ENCODE measurements at regions not wholly inside any gene's neighbourhood (a gene's known extent, or its start where the extent isn't known, plus 50 kb on each side); places are given as distances from the start of the nearest gene placed in this dataset.

GRCh38 chr11:12591706-12592105 lies 82.5 kb upstream of the TEAD1 start:
- Histone ChIP-seq H3K4me3 (no peak overlapping the region), H3K27ac (ENCODE audit: control insufficient read depth, insufficient read depth) (no peak overlapping the region), H2AFZ (ENCODE audit: control insufficient read depth, low read depth, low read length) (no peak overlapping the region), H3K4me1 (ENCODE audit: control insufficient read depth, insufficient read depth, low read length) (no peaks in the 10 kb centered on the region), H3K4me2 (ENCODE audit: control insufficient read depth, insufficient read depth) (no peak overlapping the region), H3K36me3 (ENCODE audit: control insufficient read depth in 2 of 2, insufficient read depth in 2 of 2, low read length in 1 of 2) (no peaks in the 10 kb centered on the region), H4K20me1 (ENCODE audit: control insufficient read depth, insufficient read depth) (no peaks in the 10 kb centered on the region), H3K79me2 (ENCODE audit: control insufficient read depth, insufficient read depth, low read length) (no peaks in the 10 kb centered on the region), H3K9ac (ENCODE audit: control insufficient read depth, insufficient read depth, low read length) (no peak overlapping the region), H3K27me3 (replicated peaks in 1 of 2; ENCODE audit: control insufficient read depth in 2 of 2, insufficient read depth in 2 of 2, low read length in 1 of 2) (no peaks in the 10 kb centered on the region), H3K9me3 (replicated peaks; ENCODE audit: control insufficient read depth, insufficient read depth, low read length) (no peaks in the 10 kb centered on the region)
- ChIA-PET CTCF (interaction anchor here (0.6 to 2.0 kb wide), 3 partner anchors 8 to 298 kb away, joined by 3 to 7 read pairs (median 4); no protein-coding TSS in a partner anchor), RAD21 (ENCODE audit: unreplicated experiment) (no interaction called here), SMC1A (ENCODE audit: uncharacterized antibody, unreplicated experiment) (interaction anchor here (0.8 kb wide), 1 partner anchor 297 kb away, joined by 3 read pairs; no protein-coding TSS in a partner anchor), POLR2A (no interaction called here)
- intact Hi-C loops (cut with micrococcal nuclease; ENCODE audit: unreplicated experiment) = loop anchor here (10.0 kb wide), 1 partner anchor 257 kb away; no protein-coding TSS in a partner anchor
- ATAC-seq (no peak), DNase-seq (ENCODE audit: low read depth, low spot score) (no peak), FAIRE-seq (no peak)
- 37% methylated on average over 4 of the region's 4 CpGs for WGBS (ENCODE audit: insufficient coverage, insufficient replicate concordance, low lambda C conversion rate, missing lambda C conversion rate)
- no TSS peak for BruUV-seq (replicated peaks)
- in situ Hi-C loops (cut with MboI) = no loop called here
- TF ChIP-seq ZNF687 (IDR thresholded peaks at IDR 0.05) (no peak), MLLT1 (IDR thresholded peaks at IDR 0.05) (no peak), ZNF622 (IDR thresholded peaks at IDR 0.05) (no peak), NFYB (IDR thresholded peaks at IDR 0.05; ENCODE audit: insufficient read depth, low read depth, low read length) (no peak), ESRRA (IDR thresholded peaks at IDR 0.05; ENCODE audit: low read length) (no peak), RB1 (IDR thresholded peaks at IDR 0.05; ENCODE audit: borderline replicate concordance) (no peak), TCF3 (IDR thresholded peaks at IDR 0.05; ENCODE audit: borderline replicate concordance, insufficient read depth, low read depth, low read length) (no peak), ELK1 (IDR thresholded peaks at IDR 0.05; ENCODE audit: low read depth, low read length) (no peak), SIN3A (IDR thresholded peaks at IDR 0.05; ENCODE audit: low read depth, low read length) (no peak), HDAC6 (IDR thresholded peaks at IDR 0.05; ENCODE audit: unreplicated experiment) (no peak), FOXM1 (IDR thresholded peaks at IDR 0.05; ENCODE audit: low read depth, low read length) (no peak)
